C4-2B (cell line): ENCODE measurements at regions not wholly inside any gene's neighbourhood (a gene's known extent, or its start where the extent isn't known, plus 50 kb on each side); places are given as distances from the start of the nearest gene placed in this dataset.

Experiments used
- H3K27ac ChIP-seq: fragments of 450-650 bp; 2 replicates; pipeline ENCODE4 v1.5.1; 2017
- ZFX ChIP-seq: fragments of 450-650 bp; IDR thresholded peaks from 2 replicates; pipeline ENCODE4 v1.6.1; 2017
- TF ChIP-seq, protein P1 (sequence below): fragments of 450-650 bp; conservative IDR thresholded peaks from 2 replicates; pipeline ENCODE4 v1.5.1; 2017; ENCODE audit warnings: mild to moderate bottlenecking

DNA sequence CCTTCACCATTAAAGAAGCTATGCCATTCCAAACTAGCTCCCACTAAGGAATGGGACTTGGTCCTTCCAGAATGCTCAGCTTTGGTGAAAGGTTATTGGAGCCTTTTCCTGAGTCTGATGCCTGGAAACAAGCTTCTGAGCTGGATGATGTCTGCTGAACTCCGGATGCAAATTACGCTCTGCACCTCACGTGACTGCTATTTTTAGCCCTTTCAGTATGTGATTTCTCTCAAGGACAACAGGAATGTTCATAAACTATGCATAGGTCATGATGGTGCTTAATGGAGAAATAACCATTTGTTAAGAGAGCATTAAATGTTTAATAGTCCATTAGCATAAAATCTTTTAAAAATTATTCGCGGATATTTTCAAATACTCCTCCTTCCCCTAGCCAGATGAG is 631.4 kb upstream of the KIRREL3 start:
- no peak for TF ChIP-seq ZFX
- TF ChIP-seq, protein P1, sequence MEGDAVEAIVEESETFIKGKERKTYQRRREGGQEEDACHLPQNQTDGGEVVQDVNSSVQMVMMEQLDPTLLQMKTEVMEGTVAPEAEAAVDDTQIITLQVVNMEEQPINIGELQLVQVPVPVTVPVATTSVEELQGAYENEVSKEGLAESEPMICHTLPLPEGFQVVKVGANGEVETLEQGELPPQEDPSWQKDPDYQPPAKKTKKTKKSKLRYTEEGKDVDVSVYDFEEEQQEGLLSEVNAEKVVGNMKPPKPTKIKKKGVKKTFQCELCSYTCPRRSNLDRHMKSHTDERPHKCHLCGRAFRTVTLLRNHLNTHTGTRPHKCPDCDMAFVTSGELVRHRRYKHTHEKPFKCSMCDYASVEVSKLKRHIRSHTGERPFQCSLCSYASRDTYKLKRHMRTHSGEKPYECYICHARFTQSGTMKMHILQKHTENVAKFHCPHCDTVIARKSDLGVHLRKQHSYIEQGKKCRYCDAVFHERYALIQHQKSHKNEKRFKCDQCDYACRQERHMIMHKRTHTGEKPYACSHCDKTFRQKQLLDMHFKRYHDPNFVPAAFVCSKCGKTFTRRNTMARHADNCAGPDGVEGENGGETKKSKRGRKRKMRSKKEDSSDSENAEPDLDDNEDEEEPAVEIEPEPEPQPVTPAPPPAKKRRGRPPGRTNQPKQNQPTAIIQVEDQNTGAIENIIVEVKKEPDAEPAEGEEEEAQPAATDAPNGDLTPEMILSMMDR, result no peak
- H3K27ac ChIP-seq, result no peak overlapping the region

DNA sequence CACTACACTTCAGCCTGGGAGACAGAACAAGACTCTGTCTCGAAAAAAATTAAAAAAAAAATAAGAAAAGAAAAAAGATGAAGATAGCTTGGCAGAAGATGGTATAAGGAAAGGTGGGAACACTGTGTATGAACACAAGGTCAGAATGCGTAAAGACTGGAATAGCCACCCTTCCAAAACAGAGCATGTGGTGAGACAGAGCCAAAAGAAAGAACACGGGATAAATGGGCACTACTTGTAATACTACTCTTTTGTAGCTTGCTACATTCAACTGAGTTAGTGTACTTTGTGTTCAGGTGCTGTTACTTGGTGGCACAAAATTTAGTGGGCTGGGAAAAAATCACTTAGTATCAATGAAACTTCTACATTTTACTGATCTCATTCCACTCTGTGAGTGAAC is 628.6 kb upstream of the KIRREL3 start:
- TF ChIP-seq, protein P1, result no peak
- TF ChIP-seq ZFX, result no peak
- no peak overlapping the region for H3K27ac ChIP-seq

DNA sequence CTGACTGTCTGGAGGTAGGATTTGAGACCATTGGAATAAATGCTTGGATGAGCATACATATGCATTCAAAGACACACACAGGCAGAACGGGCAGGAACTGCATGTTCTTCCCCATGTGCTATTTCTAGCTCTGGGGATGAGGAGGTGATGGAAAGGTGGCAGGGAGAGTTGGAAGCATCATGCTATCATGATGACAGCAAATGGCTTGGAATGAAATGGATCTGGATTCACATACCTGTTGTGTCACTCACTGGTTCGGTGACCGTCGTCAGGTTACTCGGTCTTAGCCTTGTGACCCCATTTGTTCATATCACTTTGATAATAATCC is 627.9 kb upstream of the KIRREL3 start:
- TF ChIP-seq, protein P1, result no peak
- no peak for TF ChIP-seq ZFX
- no peak overlapping the region for H3K27ac ChIP-seq

DNA sequence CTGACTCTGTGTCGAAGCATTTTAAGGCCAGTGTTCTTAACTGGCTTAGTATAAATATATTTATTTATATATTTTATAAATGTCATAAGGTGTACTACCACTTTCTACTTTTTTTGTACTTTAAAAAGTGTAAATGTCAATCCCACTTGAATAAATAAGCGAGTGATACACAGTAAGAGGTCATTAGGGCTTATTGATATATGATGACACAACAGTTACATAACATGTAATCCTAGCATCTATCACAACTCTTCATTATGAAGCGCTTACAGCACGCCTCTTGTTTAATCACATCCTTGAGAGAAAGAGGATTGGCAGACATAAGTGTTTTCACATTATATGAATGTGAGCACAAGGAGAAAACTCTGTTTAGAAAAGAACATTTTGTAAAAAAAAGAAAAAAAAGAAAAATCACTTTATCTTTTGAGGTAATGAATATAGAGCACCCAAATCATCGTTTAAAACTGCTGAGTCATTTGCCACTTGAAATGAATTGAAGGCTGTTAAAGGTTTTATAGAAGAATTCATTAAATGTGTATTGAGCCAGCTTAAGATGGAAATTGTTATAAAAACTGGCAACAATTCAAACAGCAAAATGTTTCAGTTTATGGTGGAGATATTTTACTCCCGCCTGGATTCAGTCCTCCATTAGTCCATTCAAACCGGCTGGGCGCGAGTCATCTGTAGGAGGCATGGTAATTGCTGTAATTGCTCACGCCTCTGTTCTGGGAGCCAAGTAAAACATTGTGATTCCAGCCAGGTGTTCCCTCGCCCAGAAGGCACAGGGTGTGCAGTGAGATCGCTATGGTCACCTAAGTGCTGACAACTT is 627.3 kb upstream of the KIRREL3 start:
- TF ChIP-seq, protein P1, result no peak
- no peak for TF ChIP-seq ZFX
- no peak overlapping the region for H3K27ac ChIP-seq

DNA sequence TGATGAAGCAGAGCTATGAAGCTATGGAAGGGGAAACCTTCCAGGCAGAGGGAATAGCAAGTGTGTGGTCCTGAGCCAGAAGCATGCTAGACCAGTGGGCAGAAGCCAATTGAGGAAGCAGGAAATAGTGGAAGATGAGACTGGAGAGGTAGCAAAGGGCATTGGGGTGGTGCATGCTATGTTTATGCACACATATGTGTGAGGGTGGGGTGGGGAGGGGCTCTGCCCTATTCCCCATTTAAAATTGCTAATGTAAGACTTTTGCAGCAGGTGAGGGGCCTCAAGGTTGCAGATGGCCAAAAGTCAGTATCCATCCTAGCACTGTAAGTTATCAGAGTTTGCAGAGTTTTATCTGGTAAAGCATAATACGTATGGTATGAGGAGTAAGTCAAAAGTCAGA is 626.6 kb upstream of the KIRREL3 start:
- H3K27ac ChIP-seq, result no peak overlapping the region
- TF ChIP-seq, protein P1, result no peak
- no peak for TF ChIP-seq ZFX

DNA sequence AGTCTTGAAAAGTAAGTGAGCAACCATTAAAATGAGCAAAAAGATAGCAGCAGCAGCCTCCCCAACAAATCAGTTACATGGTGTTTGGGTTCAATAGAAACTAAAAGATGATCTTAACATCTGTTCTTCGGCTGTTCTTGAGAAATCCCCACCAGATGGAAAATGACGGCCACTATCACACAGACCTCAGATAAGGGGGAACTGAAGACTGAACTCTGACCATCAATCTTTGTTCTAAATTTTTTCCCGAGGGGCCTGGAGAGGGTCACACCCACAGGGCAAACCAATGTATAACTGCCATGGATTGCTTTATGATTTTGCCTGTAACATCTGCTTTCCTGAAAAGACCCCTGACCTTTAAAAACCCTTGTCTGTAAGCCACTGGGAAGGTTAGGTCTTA is 624.8 kb upstream of the KIRREL3 start:
- TF ChIP-seq, protein P1, result no peak
- no peak for TF ChIP-seq ZFX
- no peak overlapping the region for H3K27ac ChIP-seq

DNA sequence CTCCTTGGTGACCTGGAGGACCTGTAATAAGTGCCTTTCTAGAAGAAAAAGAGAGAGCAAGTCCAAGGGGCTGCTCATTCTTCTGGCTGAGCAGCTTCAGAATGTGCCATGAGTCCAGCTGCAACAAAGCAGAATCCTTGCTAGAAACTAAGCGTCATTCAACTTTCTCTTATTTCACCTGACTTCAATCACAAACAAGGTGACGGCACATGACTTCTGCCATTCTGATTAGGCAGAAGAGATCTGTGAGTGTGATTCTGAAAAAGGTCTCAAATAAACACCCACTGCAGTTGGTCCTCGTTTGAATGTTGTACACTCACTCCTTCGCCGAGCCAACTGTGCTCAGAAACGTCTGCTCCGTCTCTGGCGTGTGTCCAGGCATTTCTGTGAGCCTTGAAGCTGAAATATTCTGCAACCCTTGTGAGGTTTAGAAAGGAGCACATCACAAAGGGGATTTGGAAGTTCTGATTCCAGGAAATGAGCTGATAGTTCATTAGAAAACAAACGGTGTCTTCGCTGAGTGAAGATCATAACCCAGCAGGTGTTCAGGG is 623.8 kb upstream of the KIRREL3 start:
- no peak for TF ChIP-seq ZFX
- no peak overlapping the region for H3K27ac ChIP-seq

DNA sequence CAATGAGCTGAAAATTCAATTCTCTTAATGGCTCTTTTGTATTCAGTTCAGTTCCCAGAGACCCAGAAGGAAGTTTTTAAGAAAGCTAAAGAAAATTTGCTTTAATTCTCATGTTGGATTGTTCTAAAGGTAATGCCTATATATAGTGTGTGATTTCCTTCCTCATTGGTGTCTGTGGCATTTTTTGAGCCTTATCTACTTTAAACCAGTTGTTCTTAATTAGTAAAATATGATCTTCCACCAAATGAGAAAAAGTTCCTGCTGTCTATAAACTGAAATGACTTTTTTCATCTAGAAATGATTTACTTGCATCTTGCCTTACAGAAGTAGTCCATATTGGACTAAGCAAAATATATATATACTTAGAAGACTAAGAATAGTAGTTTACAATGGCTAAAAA is 622.1 kb upstream of the KIRREL3 start:
- H3K27ac ChIP-seq, result no peak overlapping the region
- no peak for TF ChIP-seq ZFX
- TF ChIP-seq, protein P1, result no peak
